HCT116 (cell line): ENCODE measurements at regions not wholly inside any gene's neighbourhood (a gene's known extent, or its start where the extent isn't known, plus 50 kb on each side); places are given as distances from the start of the nearest gene placed in this dataset.

Experiments
- ATAC-seq: fragments of 200-7000 bp; cut with Tn5 transposase; 2 replicates; pipeline ENCODE4 v1.9.1; 2020; ENCODE audit warnings: mild to moderate bottlenecking, moderate library complexity
- BruUV-seq: library from RNA; stranded (reverse); fragments of 400-500 nt; replicated peaks from 2 replicates; lab custom pipeline; 2021; lab: Mats Ljungman, UMichigan
- CTCF ChIA-PET: fragments of 300-600 bp; sonication (Branson Sonifier 250); formaldehyde crosslinking; loops from one replicate; lab custom pipeline; 2021; ENCODE audit warnings: antibody characterized with exemption; lab: Charles Lee
- POLR2A ChIA-PET: fragments of 300-600, 350-600 bp; sonication (Branson Sonifier 250); formaldehyde crosslinking; loops from one replicate; lab custom pipeline; 2021; ENCODE audit warnings: antibody characterized with exemption; lab: Charles Lee
- RAD21 ChIA-PET, 2 experiments: fragments of 300-600 bp; sonication (Branson Sonifier 250); formaldehyde crosslinking; loops; one replicate each; lab custom pipeline; 2023; ENCODE audit warnings: low total read pairs in 2 of 2; ENCODE audit not compliant: uncharacterized antibody in 2 of 2, unreplicated experiment in 2 of 2, low non-redundant PET in 1 of 2; lab: Charles Lee
- DNase-seq: peaks from one replicate; pipeline ENCODE4 v3.0.0-alpha.2; 2010; ENCODE audit warnings: low read depth, low spot score
- H2AFZ ChIP-seq: fragments of 200-600 bp; shearing (Covaris generic), sonication (generic); 2 replicates; pipeline ENCODE4 v1.6.1; 2017; ENCODE audit warnings: low read depth, mixed run types, mixed read lengths, antibody characterized with exemption, low read length; ENCODE audit not compliant: poor library complexity, severe bottlenecking
- H3K27ac ChIP-seq: 2 replicates; pipeline ENCODE4 v1.5.1; 2012; ENCODE audit warnings: low read depth, low read length
- H3K27me3 ChIP-seq: fragments of 200-600 bp; sonication (generic); 2 replicates; pipeline ENCODE4 v1.6.1; 2016; ENCODE audit warnings: mixed run types, low read length, mixed read lengths; ENCODE audit not compliant: insufficient read depth
- H3K36me3 ChIP-seq, 2 experiments: fragments of 200-500 bp in 1 of 2; fragments of 200-600 bp in 1 of 2; sonication (Bioruptor generic) in 1 of 2; sonication (generic) in 1 of 2; 2 replicates each; pipeline versions ENCODE4 v1.5.1 to v1.6.1; 2014 to 2016; ENCODE audit warnings: low read length in 2 of 2, inconsistent platforms in 1 of 2, mixed read lengths in 1 of 2, mixed run types in 1 of 2; ENCODE audit not compliant: insufficient read depth in 2 of 2, control insufficient read depth in 1 of 2
- H3K4me1 ChIP-seq, 2 experiments: fragments of 200-600 bp in 1 of 2; sonication (generic) in 1 of 2; 2 replicates each; pipeline versions ENCODE4 v1.5.1 to v1.6.1; 2012 to 2017; ENCODE audit warnings: low read length in 2 of 2, inconsistent platforms in 1 of 2, mild to moderate bottlenecking in 1 of 2, mixed read lengths in 1 of 2, mixed run types in 1 of 2, moderate library complexity in 1 of 2; ENCODE audit not compliant: insufficient read depth in 2 of 2, control insufficient read depth in 1 of 2
- H3K4me2 ChIP-seq: fragments of 200-600 bp; sonication (generic); 2 replicates; pipeline ENCODE4 v1.6.1; 2017; ENCODE audit warnings: mixed run types, low read length, mixed read lengths
- H3K4me3 ChIP-seq, 2 experiments: fragments of 200-600 bp in 1 of 2; sonication (generic) in 1 of 2; replicated peaks in 1 of 2; 2 replicates each; pipeline ENCODE4 v1.5.1; 2011 to 2016; ENCODE audit warnings: low read length in 2 of 2, control low read depth in 1 of 2, low read depth in 1 of 2, mild to moderate bottlenecking in 1 of 2, mixed read lengths in 1 of 2, mixed run types in 1 of 2
- H3K79me2 ChIP-seq: fragments of 200-600 bp; sonication (generic); 2 replicates; pipeline ENCODE4 v1.6.1; 2017; ENCODE audit warnings: mild to moderate bottlenecking, mixed run types, low read length, moderate library complexity, mixed read lengths; ENCODE audit not compliant: insufficient read depth
- H3K9ac ChIP-seq: fragments of 200-600 bp; sonication (generic); 2 replicates; pipeline ENCODE4 v1.6.1; 2016; ENCODE audit warnings: low read length, mixed read lengths
- H3K9me2 ChIP-seq: fragments of 200-600 bp; sonication (generic), shearing (Covaris generic); 2 replicates; pipeline ENCODE4 v1.6.1; 2017; ENCODE audit warnings: mixed run types, mild to moderate bottlenecking, moderate library complexity; ENCODE audit not compliant: insufficient read depth
- H3K9me3 ChIP-seq, 2 experiments: fragments of 200-500 bp in 1 of 2; fragments of 200-600 bp in 1 of 2; sonication (Bioruptor generic) in 1 of 2; sonication (generic) in 1 of 2; 2 replicates each; pipeline ENCODE4 v1.6.1; 2014 to 2017; ENCODE audit warnings: low read length in 2 of 2, mixed read lengths in 2 of 2, inconsistent platforms in 1 of 2, low read depth in 1 of 2, mild to moderate bottlenecking in 1 of 2, mixed run types in 1 of 2, moderate library complexity in 1 of 2; ENCODE audit not compliant: control insufficient read depth in 1 of 2, insufficient read depth in 1 of 2
- H4K20me1 ChIP-seq: fragments of 200-600 bp; sonication (generic), shearing (Covaris generic); 2 replicates; pipeline ENCODE4 v1.6.1; 2017; ENCODE audit warnings: mixed run types, mild to moderate bottlenecking, moderate library complexity; ENCODE audit not compliant: insufficient read depth
- CBX3 ChIP-seq: IDR thresholded peaks from 2 replicates; pipeline ENCODE4 v1.6.1; 2012; ENCODE audit warnings: low read depth
- CEBPB ChIP-seq: IDR thresholded peaks from 2 replicates; pipeline ENCODE4 v1.6.1; 2012; ENCODE audit warnings: low read depth
- EGR1 ChIP-seq: IDR thresholded peaks from 2 replicates; pipeline ENCODE4 v1.6.1; 2012; ENCODE audit warnings: low read depth
- ELF1 ChIP-seq: IDR thresholded peaks from 2 replicates; pipeline ENCODE4 v1.6.1; 2012; ENCODE audit warnings: low read depth, borderline replicate concordance
- FOSL1 ChIP-seq: IDR thresholded peaks from 2 replicates; pipeline ENCODE4 v1.6.1; 2012; ENCODE audit warnings: low read depth
- POLR2AphosphoS5 ChIP-seq: IDR thresholded peaks from 2 replicates; pipeline ENCODE4 v1.6.1; 2011; ENCODE audit warnings: mild to moderate bottlenecking, low read depth, low read length, moderate library complexity
- SIN3A ChIP-seq: IDR thresholded peaks from 2 replicates; pipeline ENCODE4 v1.6.1; 2012; ENCODE audit warnings: low read depth
- SP1 ChIP-seq: IDR thresholded peaks from 2 replicates; pipeline ENCODE4 v1.6.1; 2012; ENCODE audit warnings: low read depth
- TCF7L2 ChIP-seq: IDR thresholded peaks from 2 replicates; pipeline ENCODE4 v1.7.0; 2011; ENCODE audit warnings: borderline replicate concordance, inconsistent platforms; ENCODE audit not compliant: insufficient read depth, insufficient read length; ENCODE audit errors: extremely low read depth
- YY1 ChIP-seq: IDR thresholded peaks from 2 replicates; pipeline ENCODE4 v1.6.1; 2011; ENCODE audit warnings: low read length, low read depth, moderate library complexity, mild to moderate bottlenecking; ENCODE audit not compliant: insufficient replicate concordance; ENCODE audit errors: extremely low read depth
- ZFX ChIP-seq: fragments of 450-650 bp; IDR thresholded peaks from 2 replicates; pipeline ENCODE4 v1.6.1; 2017
- ZNF274 ChIP-seq: fragments of 200-500 bp; sonication (Bioruptor generic); IDR thresholded peaks from 2 replicates; pipeline ENCODE4 v1.6.1; 2014; ENCODE audit warnings: mild to moderate bottlenecking, low read depth, low read length, inconsistent platforms
- intact Hi-C: fragments of 100-400 bp; cut with micrococcal nuclease; formaldehyde crosslinking; loops from 2 replicates; pipeline ENCODE4 v1.10.0; 2022
- TF ChIP-seq, protein P1 (sequence below): IDR thresholded peaks from 2 replicates; pipeline ENCODE4 v1.6.1; 2012; ENCODE audit warnings: low read depth

DNA sequence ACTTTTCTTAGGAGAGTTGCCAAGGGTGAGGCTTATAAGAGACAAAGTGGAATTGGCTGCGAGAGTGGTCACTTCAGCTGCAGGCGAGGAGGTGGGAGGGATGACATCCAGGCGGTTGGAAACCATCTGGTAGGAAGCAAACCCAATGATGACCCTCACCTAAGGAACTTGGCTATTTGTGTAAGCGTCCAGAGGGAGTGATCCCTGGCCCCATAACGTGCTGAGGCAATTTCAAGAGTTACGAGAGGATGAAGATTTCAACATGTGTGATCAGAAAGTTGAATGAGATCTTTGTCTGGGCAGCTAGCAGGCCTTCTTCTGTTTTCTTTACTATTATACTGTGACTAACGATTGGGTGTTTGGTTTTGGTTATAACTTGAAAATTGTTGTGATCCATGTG is 102.7 kb upstream of the VANGL1 start:
- intact Hi-C loops: no loop called here
- H3K27ac ChIP-seq: no peak overlapping the region
- DNase-seq (no peak), ATAC-seq (no peak)
- no peaks in the 10 kb centered on the region for H3K4me1 ChIP-seq
- no peak overlapping the region for H2AFZ ChIP-seq
- H3K9ac ChIP-seq: no peak overlapping the region
- ChIA-PET CTCF (no interaction called here), RAD21 (no interaction called here), POLR2A (no interaction called here)
- BruUV-seq: no TSS peak
- no peak overlapping the region for H3K4me3 ChIP-seq
- no peaks in the 10 kb centered on the region for H4K20me1 ChIP-seq
- no peaks in the 10 kb centered on the region for H3K9me2 ChIP-seq
- TF ChIP-seq, protein P1, sequence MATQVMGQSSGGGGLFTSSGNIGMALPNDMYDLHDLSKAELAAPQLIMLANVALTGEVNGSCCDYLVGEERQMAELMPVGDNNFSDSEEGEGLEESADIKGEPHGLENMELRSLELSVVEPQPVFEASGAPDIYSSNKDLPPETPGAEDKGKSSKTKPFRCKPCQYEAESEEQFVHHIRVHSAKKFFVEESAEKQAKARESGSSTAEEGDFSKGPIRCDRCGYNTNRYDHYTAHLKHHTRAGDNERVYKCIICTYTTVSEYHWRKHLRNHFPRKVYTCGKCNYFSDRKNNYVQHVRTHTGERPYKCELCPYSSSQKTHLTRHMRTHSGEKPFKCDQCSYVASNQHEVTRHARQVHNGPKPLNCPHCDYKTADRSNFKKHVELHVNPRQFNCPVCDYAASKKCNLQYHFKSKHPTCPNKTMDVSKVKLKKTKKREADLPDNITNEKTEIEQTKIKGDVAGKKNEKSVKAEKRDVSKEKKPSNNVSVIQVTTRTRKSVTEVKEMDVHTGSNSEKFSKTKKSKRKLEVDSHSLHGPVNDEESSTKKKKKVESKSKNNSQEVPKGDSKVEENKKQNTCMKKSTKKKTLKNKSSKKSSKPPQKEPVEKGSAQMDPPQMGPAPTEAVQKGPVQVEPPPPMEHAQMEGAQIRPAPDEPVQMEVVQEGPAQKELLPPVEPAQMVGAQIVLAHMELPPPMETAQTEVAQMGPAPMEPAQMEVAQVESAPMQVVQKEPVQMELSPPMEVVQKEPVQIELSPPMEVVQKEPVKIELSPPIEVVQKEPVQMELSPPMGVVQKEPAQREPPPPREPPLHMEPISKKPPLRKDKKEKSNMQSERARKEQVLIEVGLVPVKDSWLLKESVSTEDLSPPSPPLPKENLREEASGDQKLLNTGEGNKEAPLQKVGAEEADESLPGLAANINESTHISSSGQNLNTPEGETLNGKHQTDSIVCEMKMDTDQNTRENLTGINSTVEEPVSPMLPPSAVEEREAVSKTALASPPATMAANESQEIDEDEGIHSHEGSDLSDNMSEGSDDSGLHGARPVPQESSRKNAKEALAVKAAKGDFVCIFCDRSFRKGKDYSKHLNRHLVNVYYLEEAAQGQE: no peak
- TF ChIP-seq SP1 (no peak), ZFX (no peak), CBX3 (no peak), ELF1 (no peak), CEBPB (no peak), TCF7L2 (no peak), SIN3A (no peak), EGR1 (no peak), POLR2AphosphoS5 (no peak), FOSL1 (no peak), ZNF274 (no peak), YY1 (no peak)
- no peaks in the 10 kb centered on the region for H3K36me3 ChIP-seq
- H3K79me2 ChIP-seq: no peaks in the 10 kb centered on the region
- H3K4me2 ChIP-seq: no peak overlapping the region
- no peaks in the 10 kb centered on the region for H3K27me3 ChIP-seq
- no peaks in the 10 kb centered on the region for H3K9me3 ChIP-seq
